ENCODE measurements at regions not wholly inside any gene's neighbourhood (a gene's known extent, or its start where the extent isn't known, plus 50 kb on each side); places are given as distances from the start of the nearest gene placed in this dataset.

- no peaks in the 10 kb centered on the region for H3K9me3 Mint-ChIP-seq (ENCODE audit: unreplicated experiment)
- H3K4me1 Mint-ChIP-seq (ENCODE audit: low read depth, unreplicated experiment) = no peaks in the 10 kb centered on the region
- DNase-seq = no peak
- Histone ChIP-seq H3K4me1 (no peaks in the 10 kb centered on the region), H3K9me3 (no peaks in the 10 kb centered on the region), H3K36me3 (ENCODE audit: control insufficient read depth, insufficient read depth, low read length) (no peaks in the 10 kb centered on the region), H3K4me3 (ENCODE audit: low read depth, low read length) (no peak overlapping the region), H3K27me3 (replicated peaks; ENCODE audit: control insufficient read depth, insufficient read depth, low read length) (no peaks in the 10 kb centered on the region)
- no peak overlapping the region for H3K4me3 Mint-ChIP-seq (ENCODE audit: unreplicated experiment)
- BruUV-seq (replicated peaks) = no TSS peak
- ChIA-PET POLR2A (no interaction called here), CTCF (no interaction called here)
- TF ChIP-seq, protein P1, sequence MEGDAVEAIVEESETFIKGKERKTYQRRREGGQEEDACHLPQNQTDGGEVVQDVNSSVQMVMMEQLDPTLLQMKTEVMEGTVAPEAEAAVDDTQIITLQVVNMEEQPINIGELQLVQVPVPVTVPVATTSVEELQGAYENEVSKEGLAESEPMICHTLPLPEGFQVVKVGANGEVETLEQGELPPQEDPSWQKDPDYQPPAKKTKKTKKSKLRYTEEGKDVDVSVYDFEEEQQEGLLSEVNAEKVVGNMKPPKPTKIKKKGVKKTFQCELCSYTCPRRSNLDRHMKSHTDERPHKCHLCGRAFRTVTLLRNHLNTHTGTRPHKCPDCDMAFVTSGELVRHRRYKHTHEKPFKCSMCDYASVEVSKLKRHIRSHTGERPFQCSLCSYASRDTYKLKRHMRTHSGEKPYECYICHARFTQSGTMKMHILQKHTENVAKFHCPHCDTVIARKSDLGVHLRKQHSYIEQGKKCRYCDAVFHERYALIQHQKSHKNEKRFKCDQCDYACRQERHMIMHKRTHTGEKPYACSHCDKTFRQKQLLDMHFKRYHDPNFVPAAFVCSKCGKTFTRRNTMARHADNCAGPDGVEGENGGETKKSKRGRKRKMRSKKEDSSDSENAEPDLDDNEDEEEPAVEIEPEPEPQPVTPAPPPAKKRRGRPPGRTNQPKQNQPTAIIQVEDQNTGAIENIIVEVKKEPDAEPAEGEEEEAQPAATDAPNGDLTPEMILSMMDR (IDR thresholded peaks at IDR 0.05; ENCODE audit: insufficient read depth in 1 of 2, low read depth in 1 of 2, low read length in 1 of 2, severe bottlenecking in 1 of 2, unreplicated experiment in 1 of 2) = no peak
- H3K27me3 Mint-ChIP-seq (ENCODE audit: insufficient read depth, unreplicated experiment) = peaks cover 19% of the 10 kb centered on the region
- peaks cover 5% of the 10 kb centered on the region for H3K36me3 Mint-ChIP-seq (ENCODE audit: insufficient read depth, unreplicated experiment)
- no peak overlapping the region for H3K27ac Mint-ChIP-seq (ENCODE audit: unreplicated experiment)
- intact Hi-C loops (cut with micrococcal nuclease; ENCODE audit: unreplicated experiment) = no loop called here
Observed at GRCh38 chr5:4411664-4412063, 728.5 kb upstream of the ADAMTS16 start.

- H3K36me3 ChIP-seq (ENCODE audit: control insufficient read depth, insufficient read depth, low read length) = no peaks in the 10 kb centered on the region
- intact Hi-C loops (cut with micrococcal nuclease; ENCODE audit: unreplicated experiment) = no loop called here
- Mint-ChIP-seq H3K27me3 (ENCODE audit: insufficient read depth, unreplicated experiment) (peaks cover 18% of the 10 kb centered on the region), H3K4me1 (ENCODE audit: low read depth, unreplicated experiment) (no peaks in the 10 kb centered on the region), H3K27ac (ENCODE audit: unreplicated experiment) (no peak overlapping the region), H3K36me3 (ENCODE audit: insufficient read depth, unreplicated experiment) (peaks cover 3% of the 10 kb centered on the region), H3K4me3 (ENCODE audit: unreplicated experiment) (no peak overlapping the region), H3K9me3 (ENCODE audit: unreplicated experiment) (no peaks in the 10 kb centered on the region)
- TF ChIP-seq, protein P1 (IDR thresholded peaks at IDR 0.05; ENCODE audit: insufficient read depth in 1 of 2, low read depth in 1 of 2, low read length in 1 of 2, severe bottlenecking in 1 of 2, unreplicated experiment in 1 of 2) = no peak
- no peaks in the 10 kb centered on the region for H3K4me1 ChIP-seq
- no peaks in the 10 kb centered on the region for H3K9me3 ChIP-seq
- H3K4me3 ChIP-seq (ENCODE audit: low read depth, low read length) = no peak overlapping the region
- ChIA-PET CTCF (no interaction called here), POLR2A (no interaction called here)
- no peak for DNase-seq
- BruUV-seq (replicated peaks) = no TSS peak
- no peaks in the 10 kb centered on the region for H3K27me3 ChIP-seq (replicated peaks; ENCODE audit: control insufficient read depth, insufficient read depth, low read length)
Observed at GRCh38 chr5:4413996-4414395, 726.1 kb upstream of the ADAMTS16 start.

- H3K27me3 ChIP-seq (replicated peaks; ENCODE audit: control insufficient read depth, insufficient read depth, low read length) = no peaks in the 10 kb centered on the region
- H3K4me1 Mint-ChIP-seq (ENCODE audit: low read depth, unreplicated experiment) = no peaks in the 10 kb centered on the region
- ChIA-PET POLR2A (no interaction called here), CTCF (no interaction called here)
- H3K27ac Mint-ChIP-seq (ENCODE audit: unreplicated experiment) = no peak overlapping the region
- no peak overlapping the region for H3K4me3 ChIP-seq (ENCODE audit: low read depth, low read length)
- H3K9me3 Mint-ChIP-seq (ENCODE audit: unreplicated experiment) = no peaks in the 10 kb centered on the region
- H3K4me1 ChIP-seq = no peaks in the 10 kb centered on the region
- no peaks in the 10 kb centered on the region for H3K36me3 ChIP-seq (ENCODE audit: control insufficient read depth, insufficient read depth, low read length)
- intact Hi-C loops (cut with micrococcal nuclease; ENCODE audit: unreplicated experiment) = no loop called here
- no peak for DNase-seq
- BruUV-seq (replicated peaks) = no TSS peak
- H3K9me3 ChIP-seq = no peaks in the 10 kb centered on the region
- peaks cover 10% of the 10 kb centered on the region for H3K27me3 Mint-ChIP-seq (ENCODE audit: insufficient read depth, unreplicated experiment)
- TF ChIP-seq, protein P1 (IDR thresholded peaks at IDR 0.05; ENCODE audit: insufficient read depth in 1 of 2, low read depth in 1 of 2, low read length in 1 of 2, severe bottlenecking in 1 of 2, unreplicated experiment in 1 of 2) = no peak
- no peak overlapping the region for H3K4me3 Mint-ChIP-seq (ENCODE audit: unreplicated experiment)
- no peaks in the 10 kb centered on the region for H3K36me3 Mint-ChIP-seq (ENCODE audit: insufficient read depth, unreplicated experiment)
Observed at GRCh38 chr5:4418084-4418483, 722.0 kb upstream of the ADAMTS16 start.

All from Caco-2 (cell line).